IMR-90 (cell line): ENCODE measurements at regions not wholly inside any gene's neighbourhood (a gene's known extent, or its start where the extent isn't known, plus 50 kb on each side); places are given as distances from the start of the nearest gene placed in this dataset.

Experiments
- ATAC-seq: fragments of 200-7000 bp; cut with Tn5 transposase; 2 replicates; pipeline ENCODE4 v1.9.1; 2020; ENCODE audit warnings: low read depth, mild to moderate bottlenecking, moderate library complexity
- BruUV-seq: library from RNA; stranded (reverse); fragments of 400-500 nt; replicated peaks from 2 replicates; lab custom pipeline; 2021; lab: Mats Ljungman, UMichigan
- CTCF ChIA-PET: fragments of 300-600 bp; formaldehyde crosslinking; extraction: SDS; loops from one replicate; lab custom pipeline; 2021; ENCODE audit warnings: antibody characterized with exemption; lab: Yijun Ruan, JAX
- POLR2A ChIA-PET: fragments of 300-600 bp; sonication (Branson Sonifier 250); formaldehyde crosslinking; loops from one replicate; lab custom pipeline; 2022; ENCODE audit warnings: antibody characterized with exemption; ENCODE audit not compliant: unreplicated experiment; lab: Charles Lee
- DNase-seq: peaks from one replicate; pipeline ENCODE4 v3.0.0; 2013
- H2AFZ ChIP-seq: replicated peaks from 2 replicates; pipeline ENCODE3; 2013; ENCODE audit warnings: low read length, mild to moderate bottlenecking; ENCODE audit not compliant: poor library complexity
- H2AK5ac ChIP-seq: 2 replicates; pipeline ENCODE4 v1.6.1; 2013; ENCODE audit warnings: low read depth, low read length, inconsistent platforms
- H2AK9ac ChIP-seq: replicated peaks from 2 replicates; pipeline ENCODE3; 2013; ENCODE audit warnings: mild to moderate bottlenecking, low read depth, low read length, moderate library complexity; ENCODE audit not compliant: poor library complexity
- H2BK120ac ChIP-seq: 2 replicates; pipeline ENCODE4 v1.6.1; 2013; ENCODE audit warnings: low read depth, low read length, inconsistent platforms
- H2BK15ac ChIP-seq: 3 replicates; pipeline ENCODE4 v1.6.1; 2013; ENCODE audit warnings: low read depth, low read length, inconsistent platforms
- H2BK20ac ChIP-seq: 2 replicates; pipeline ENCODE4 v1.6.1; 2013; ENCODE audit warnings: low read depth, mild to moderate bottlenecking, inconsistent platforms, low read length, moderate library complexity
- H2BK5ac ChIP-seq: 2 replicates; pipeline ENCODE4 v1.6.1; 2013; ENCODE audit warnings: mild to moderate bottlenecking, low read depth, low read length, inconsistent platforms; ENCODE audit not compliant: poor library complexity, severe bottlenecking
- H3K14ac ChIP-seq: replicated peaks from 2 replicates; pipeline ENCODE4 v1.6.1; 2013; ENCODE audit warnings: low read depth, low read length, inconsistent platforms
- H3K18ac ChIP-seq: 2 replicates; pipeline ENCODE4 v1.6.1; 2013; ENCODE audit warnings: low read depth, low read length, control low read depth
- H3K23ac ChIP-seq: 2 replicates; pipeline ENCODE4 v1.6.1; 2013; ENCODE audit warnings: low read depth, low read length, inconsistent platforms
- H3K27ac ChIP-seq: 2 replicates; pipeline ENCODE4 v1.5.1; 2013; ENCODE audit warnings: mild to moderate bottlenecking, control low read depth, low read length; ENCODE audit not compliant: insufficient read depth
- H3K27me3 ChIP-seq: 2 replicates; pipeline ENCODE4 v1.6.1; 2013; ENCODE audit warnings: low read length; ENCODE audit not compliant: control insufficient read depth, insufficient read depth
- H3K36me3 ChIP-seq: 2 replicates; pipeline ENCODE4 v1.6.1; 2013; ENCODE audit warnings: low read length, mixed read lengths; ENCODE audit not compliant: control insufficient read depth, insufficient read depth
- H3K4ac ChIP-seq: 2 replicates; pipeline ENCODE4 v1.6.1; 2013; ENCODE audit warnings: low read depth, low read length, inconsistent platforms
- H3K4me1 ChIP-seq: 2 replicates; pipeline ENCODE4 v1.6.1; 2013; ENCODE audit warnings: low read length, mixed read lengths; ENCODE audit not compliant: control insufficient read depth, insufficient read depth
- H3K4me2 ChIP-seq: 2 replicates; pipeline ENCODE4 v1.6.1; 2013; ENCODE audit warnings: low read depth, mild to moderate bottlenecking, control low read depth, low read length, moderate library complexity
- H3K4me3 ChIP-seq: 2 replicates; pipeline ENCODE4 v1.5.1; 2013; ENCODE audit warnings: low read depth, mild to moderate bottlenecking, control low read depth, low read length, moderate library complexity; ENCODE audit not compliant: insufficient read depth
- H3K56ac ChIP-seq: 2 replicates; pipeline ENCODE4 v1.6.1; 2013; ENCODE audit warnings: low read length, inconsistent platforms; ENCODE audit not compliant: insufficient read depth; ENCODE audit errors: extremely low read depth
- H3K79me1 ChIP-seq, 2 experiments: 2 replicates each; pipeline ENCODE4 v1.6.1; 2013; ENCODE audit warnings: low read length in 2 of 2, inconsistent platforms in 1 of 2, low read depth in 1 of 2
- H3K9ac ChIP-seq: 2 replicates; pipeline ENCODE4 v1.6.1; 2013; ENCODE audit warnings: low read depth, low read length, control low read depth
- H3K9me1 ChIP-seq: 2 replicates; pipeline ENCODE4 v1.6.1; 2013; ENCODE audit warnings: low read length, inconsistent platforms; ENCODE audit not compliant: insufficient read depth
- H3K9me3 ChIP-seq: 2 replicates; pipeline ENCODE4 v1.6.1; 2013; ENCODE audit warnings: low read length; ENCODE audit not compliant: control insufficient read depth, insufficient read depth
- H4K20me1 ChIP-seq: 2 replicates; pipeline ENCODE4 v1.6.1; 2013; ENCODE audit warnings: low read length, inconsistent platforms; ENCODE audit not compliant: insufficient read depth
- H4K5ac ChIP-seq: 2 replicates; pipeline ENCODE4 v1.6.1; 2013; ENCODE audit warnings: mild to moderate bottlenecking, low read depth, low read length, control low read depth
- H4K8ac ChIP-seq, 2 experiments: 2 replicates each; pipeline ENCODE4 v1.6.1; 2013; ENCODE audit warnings: low read depth in 2 of 2, low read length in 2 of 2, control low read depth in 1 of 2, inconsistent platforms in 1 of 2
- H4K91ac ChIP-seq: 2 replicates; pipeline ENCODE4 v1.6.1; 2013; ENCODE audit warnings: low read depth, low read length, inconsistent platforms; ENCODE audit not compliant: insufficient read depth
- MXI1 ChIP-seq: IDR thresholded peaks from 2 replicates; pipeline ENCODE4 v1.6.1; 2012; ENCODE audit warnings: low read depth, mild to moderate bottlenecking, low read length, moderate library complexity, borderline replicate concordance
- WGBS, 2 experiments: methylation state at CpG; one replicate each; pipeline versions ENCODE4 v1.1.5 to v1.1.7; 2013; ENCODE audit warnings: missing lambda C conversion rate in 2 of 2; ENCODE audit not compliant: insufficient read length in 1 of 2; ENCODE audit errors: extremely low coverage in 2 of 2; 5-methylcytosine and 5-hydroxymethylcytosine counted together
- dilution Hi-C: fragments of 300-500 bp; cut with HindIII; formaldehyde crosslinking; loops from one replicate; pipeline ENCODE4 v1.14.3; 2018; ENCODE audit warnings: low sequenced_read_pairs; ENCODE audit not compliant: unreplicated experiment
- in situ Hi-C: fragments of 300-500 bp; cut with MboI; formaldehyde crosslinking; loops from 3 replicates; pipeline ENCODE4 v1.14.3; 2019; ENCODE audit warnings: low sequenced_read_pairs, inconsistent platforms, mixed read lengths
- intact Hi-C: fragments of 100-400 bp; cut with micrococcal nuclease; formaldehyde crosslinking; loops from 2 replicates; pipeline ENCODE4 v1.10.0; 2022
- TF ChIP-seq, protein P1 (sequence below): fragments of 150-350 bp; IDR thresholded peaks from 2 replicates; pipeline ENCODE4 v1.6.1; 2016; ENCODE audit warnings: low read depth, mild to moderate bottlenecking, low read length, moderate library complexity, borderline replicate concordance

DNA sequence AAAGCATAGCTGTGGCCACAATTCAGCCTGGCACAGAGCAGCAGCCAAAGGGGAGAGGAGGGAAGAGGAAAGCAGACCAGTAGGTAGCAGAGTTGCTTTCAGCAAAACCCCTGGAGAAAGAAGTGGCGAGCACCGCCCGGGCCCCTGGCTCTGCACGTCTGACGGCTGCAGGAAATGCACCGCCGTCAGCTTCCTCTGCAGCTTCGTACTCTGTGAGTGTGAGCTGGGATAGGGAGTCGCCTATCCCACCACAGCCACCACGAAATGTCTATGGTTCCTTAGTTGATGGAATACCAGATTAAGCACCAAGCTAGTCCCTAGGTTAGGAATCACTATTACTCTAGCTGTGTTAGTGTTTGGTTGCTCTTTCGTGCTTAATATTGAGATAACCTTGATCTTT lies 79.9 kb upstream of the NAA20 start:
- no peak for TF ChIP-seq MXI1
- TF ChIP-seq, protein P1, sequence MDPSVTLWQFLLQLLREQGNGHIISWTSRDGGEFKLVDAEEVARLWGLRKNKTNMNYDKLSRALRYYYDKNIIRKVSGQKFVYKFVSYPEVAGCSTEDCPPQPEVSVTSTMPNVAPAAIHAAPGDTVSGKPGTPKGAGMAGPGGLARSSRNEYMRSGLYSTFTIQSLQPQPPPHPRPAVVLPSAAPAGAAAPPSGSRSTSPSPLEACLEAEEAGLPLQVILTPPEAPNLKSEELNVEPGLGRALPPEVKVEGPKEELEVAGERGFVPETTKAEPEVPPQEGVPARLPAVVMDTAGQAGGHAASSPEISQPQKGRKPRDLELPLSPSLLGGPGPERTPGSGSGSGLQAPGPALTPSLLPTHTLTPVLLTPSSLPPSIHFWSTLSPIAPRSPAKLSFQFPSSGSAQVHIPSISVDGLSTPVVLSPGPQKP = no peak
- Histone ChIP-seq H4K20me1 (peaks cover 28% of the 10 kb centered on the region; the same call in 1 of the 2 replicates), H4K91ac (no peak overlapping the region), H4K8ac (no peak overlapping the region), H2BK15ac (no peak overlapping the region), H2BK120ac (no peak overlapping the region), H3K79me1 (peaks cover 35 to 88% of the 10 kb centered on the region in 2 experiments), H3K4me1 (peaks cover 13% of the 10 kb centered on the region), H4K5ac (no peak overlapping the region), H3K4ac (no peak overlapping the region), H3K23ac (no peak overlapping the region), H3K9me3 (no peaks in the 10 kb centered on the region), H2AK5ac (no peak overlapping the region), H2BK5ac (no peak overlapping the region), H3K9me1 (peaks cover 38% of the 10 kb centered on the region), H3K4me3 (no peak overlapping the region), H3K4me2 (no peak overlapping the region), H3K27ac (no peak overlapping the region), H2AK9ac (no peak overlapping the region), H3K18ac (no peak overlapping the region), H3K36me3 (peaks cover 39% of the 10 kb centered on the region), H2BK20ac (no peak overlapping the region), H3K27me3 (no peaks in the 10 kb centered on the region), H3K14ac (no peak overlapping the region), H2AFZ (no peak overlapping the region), H3K56ac (no peak overlapping the region), H3K9ac (no peak overlapping the region)
- dilution Hi-C loops (no loop called here), in situ Hi-C loops (no loop called here), intact Hi-C loops (no loop called here)
- no peak for ATAC-seq
- CTCF ChIA-PET = no interaction called here
- BruUV-seq = no TSS peak
- no peak for DNase-seq
- 87% methylated on average over 3 of the region's 11 CpGs; no CpG with 5 or more reads in 1 of the 2 experiments for WGBS, 2 experiments
- POLR2A ChIA-PET = no interaction called here
